NCI-H748 treated with DMSO at 0.1 percent for 48 hours (cell line): ENCODE measurements at regions not wholly inside any gene's neighbourhood (a gene's known extent, or its start where the extent isn't known, plus 50 kb on each side); places are given as distances from the start of the nearest gene placed in this dataset.

Experiments used
- DNase-seq: peaks from one replicate; lab custom pipeline; 2025; lab: John Stamatoyannopoulos, UW

DNA sequence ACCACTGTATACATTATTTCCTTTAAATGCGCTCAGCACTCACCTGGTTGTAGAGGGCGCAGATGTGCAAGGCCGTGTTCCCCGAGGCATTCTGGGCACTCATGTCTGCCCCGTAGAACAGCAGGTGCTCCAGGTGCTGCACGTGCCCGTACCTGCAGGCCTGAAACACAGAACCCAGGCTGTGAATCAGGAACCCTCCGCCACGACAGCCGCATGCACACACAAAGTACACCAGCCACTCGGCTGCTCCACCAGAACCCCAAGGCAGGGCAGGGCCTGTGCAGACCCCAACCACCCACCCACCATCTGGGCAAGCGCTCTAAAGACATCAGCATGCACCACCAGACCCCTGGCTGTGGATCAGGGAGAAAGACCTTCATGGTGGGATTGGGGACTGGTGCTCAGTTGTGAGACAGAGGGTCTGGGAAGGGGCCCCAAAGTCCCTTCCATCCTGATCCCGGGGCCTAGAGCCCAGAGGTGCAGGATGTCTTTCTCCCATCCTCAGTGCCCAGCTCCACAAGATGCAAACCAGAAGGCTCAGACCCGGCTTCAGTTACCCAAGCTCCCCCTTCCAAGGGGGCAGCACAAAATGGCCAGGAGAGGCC lies 177.2 kb downstream of the SHANK2 start:
- no peak for DNase-seq

DNA sequence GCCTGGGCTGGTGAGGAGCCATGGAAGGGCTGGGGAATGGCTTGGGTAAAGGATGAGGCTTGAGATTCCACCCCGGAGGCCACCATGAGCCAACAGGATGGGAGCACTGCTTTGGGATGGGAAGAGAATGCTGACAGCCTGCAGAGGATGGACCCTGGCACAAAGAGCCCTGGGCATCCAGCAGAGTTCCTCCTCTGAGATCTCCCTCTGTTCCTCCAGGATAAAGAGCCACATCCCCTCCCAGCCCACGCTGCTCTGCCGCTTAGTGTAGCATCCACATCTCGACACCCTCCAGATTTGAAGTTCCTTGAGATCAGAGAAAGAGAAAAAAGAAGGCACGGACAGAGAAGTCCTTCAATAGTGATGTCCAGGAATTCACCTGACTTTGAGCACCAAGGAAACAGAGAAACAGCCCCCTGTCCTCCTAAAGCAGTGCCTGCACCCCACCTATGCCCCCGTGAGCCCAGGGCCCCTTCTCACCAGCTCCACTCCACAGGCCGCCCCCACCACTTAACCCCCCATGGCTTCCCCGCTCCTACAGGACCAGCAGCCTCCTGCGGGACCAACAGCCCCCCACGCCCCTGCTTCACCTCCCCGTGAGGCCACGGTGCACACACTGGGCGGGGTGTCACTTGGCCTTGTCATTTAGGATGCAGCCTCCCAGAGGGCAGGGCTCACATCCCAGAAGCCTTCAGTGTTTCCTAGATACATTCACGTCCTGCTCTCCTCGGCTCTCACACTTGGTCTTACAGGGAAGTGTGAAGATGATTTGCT lies 180.5 kb downstream of the SHANK2 start:
- no peak for DNase-seq

GRCh38 chr11:71070490-71071453 lies 181.6 kb downstream of the SHANK2 start:
- DNase-seq: no peak

GRCh38 chr11:71068963-71069362 lies 183.4 kb downstream of the SHANK2 start:
- no peak for DNase-seq

GRCh38 chr11:71067753-71068152 lies 184.6 kb downstream of the SHANK2 start:
- DNase-seq: no peak

DNA sequence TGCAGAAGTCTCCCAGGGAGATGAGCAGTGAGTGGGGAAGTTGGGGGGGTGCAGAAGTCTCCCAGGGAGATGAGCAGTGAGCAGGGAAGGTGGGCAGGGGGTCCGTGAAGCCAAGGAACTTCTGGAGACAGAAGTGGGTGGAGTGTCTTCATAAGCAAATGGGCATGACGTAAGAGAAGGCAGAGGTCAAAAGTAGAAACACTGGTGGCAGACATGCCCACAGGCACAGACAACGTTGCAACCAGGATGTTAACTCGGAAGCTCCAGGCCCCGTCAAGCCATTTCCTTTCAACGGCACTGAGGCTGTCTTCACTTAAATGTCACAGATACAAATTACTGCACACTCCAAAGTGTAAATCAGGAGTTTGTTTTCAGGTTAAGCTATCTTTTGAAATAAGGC lies 186.1 kb downstream of the SHANK2 start:
- no peak for DNase-seq

- DNase-seq: no peak
Measured at GRCh38 chr11:71065841-71066240, 186.5 kb downstream of the SHANK2 start.

GRCh38 chr11:71064702-71065515 lies 187.5 kb downstream of the SHANK2 start:
- DNase-seq: no peak

DNA sequence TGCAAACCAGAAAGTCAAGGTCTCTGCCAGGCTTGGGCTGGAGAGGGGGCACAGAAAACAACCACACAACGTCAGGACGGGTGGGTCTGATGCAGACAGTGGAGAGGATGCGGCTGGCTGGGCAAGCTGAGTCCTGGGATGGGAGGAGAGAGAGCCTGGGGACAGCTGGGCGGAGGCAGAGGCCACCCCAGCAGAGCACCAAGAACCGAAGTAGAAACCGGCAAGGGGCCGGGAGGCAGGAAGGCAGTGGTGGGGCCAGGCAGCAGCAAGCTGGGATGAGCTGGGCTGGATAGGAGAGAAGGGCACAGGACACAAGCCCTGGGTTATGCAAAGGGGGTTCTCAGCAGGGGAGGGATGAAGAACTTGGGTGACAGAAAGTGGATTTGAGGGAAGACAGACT lies 188.2 kb downstream of the SHANK2 start:
- no peak for DNase-seq

GRCh38 chr11:71063129-71063528 lies 189.2 kb downstream of the SHANK2 start:
- no peak for DNase-seq

DNA sequence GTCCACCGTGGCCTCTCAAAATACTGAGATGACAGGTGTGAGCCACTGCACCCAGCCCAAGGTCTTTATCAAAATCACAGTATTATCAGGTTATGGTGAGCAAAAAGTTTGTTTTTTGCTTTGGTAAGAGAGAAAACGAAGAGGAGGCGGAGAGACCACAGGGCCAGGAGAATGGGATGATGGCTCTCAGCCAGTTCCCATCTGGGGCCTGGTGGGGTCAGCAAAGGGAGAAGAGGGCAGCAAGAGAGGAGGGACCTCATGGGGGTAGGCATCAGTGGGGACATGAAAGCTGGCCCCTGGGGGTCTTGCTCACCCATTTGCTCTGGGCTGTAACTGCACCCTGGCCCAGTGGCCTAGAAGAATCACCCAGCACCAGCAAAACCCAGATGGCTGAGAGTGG lies 190.2 kb downstream of the SHANK2 start:
- DNase-seq: no peak

GRCh38 chr11:71060391-71060791 lies 192.0 kb downstream of the SHANK2 start:
- DNase-seq: no peak

GRCh38 chr11:71059662-71060061 lies 192.7 kb downstream of the SHANK2 start:
- no peak for DNase-seq

- no peak for DNase-seq
Measured at GRCh38 chr11:71055925-71056324, 196.5 kb downstream of the SHANK2 start.
